ENCODE measurements at regions not wholly inside any gene's neighbourhood (a gene's known extent, or its start where the extent isn't known, plus 50 kb on each side); places are given as distances from the start of the nearest gene placed in this dataset.

GRCh38 chr17:14776791-14777190 lies 475.9 kb downstream of the HS3ST3B1 start:
- Histone ChIP-seq H2BK5ac (ENCODE audit: low read length) (no peak overlapping the region), H2AK5ac (ENCODE audit: low read length) (no peak overlapping the region), H3K79me2 (ENCODE audit: control insufficient read depth, insufficient read depth, low read length) (no peaks in the 10 kb centered on the region), H3K79me1 (ENCODE audit: low read length) (no peaks in the 10 kb centered on the region), H4K8ac (ENCODE audit: low read depth, low read length) (no peak overlapping the region), H3K23ac (ENCODE audit: low read length) (no peak overlapping the region), H3K4me2 (ENCODE audit: low read length) (no peak overlapping the region), H2BK15ac (replicated peaks; ENCODE audit: low read depth) (no peak overlapping the region), H4K5ac (ENCODE audit: low read length) (no peak overlapping the region), H3K36me3 (ENCODE audit: control insufficient read depth, insufficient read depth, low read length) (no peaks in the 10 kb centered on the region), H3K4ac (ENCODE audit: low read depth, low read length) (no peak overlapping the region), H3K18ac (ENCODE audit: low read length) (no peak overlapping the region), H2BK120ac (ENCODE audit: low read depth, low read length) (no peak overlapping the region), H3K27ac (ENCODE audit: low read depth, low read length) (no peak overlapping the region), H3K9ac (ENCODE audit: low read length) (no peak overlapping the region), H3K27me3 (ENCODE audit: insufficient read depth, low read length, poor library complexity) (no peaks in the 10 kb centered on the region), H3K56ac (ENCODE audit: low read length) (no peak overlapping the region), H3K4me3 (ENCODE audit: low read length) (no peak overlapping the region), H3K4me1 (ENCODE audit: control insufficient read depth, low read depth, low read length) (peaks cover 2% of the 10 kb centered on the region)
- no CpG with 5 or more reads among the region's 1 CpG for WGBS (ENCODE audit: extremely low coverage, insufficient coverage, low lambda C conversion rate)
- no peak for DNase-seq

GRCh38 chr17:14775731-14776492 lies 475.0 kb downstream of the HS3ST3B1 start:
- Histone ChIP-seq H3K9ac (ENCODE audit: low read length) (no peak overlapping the region), H3K4ac (ENCODE audit: low read depth, low read length) (no peak overlapping the region), H4K5ac (ENCODE audit: low read length) (no peak overlapping the region), H3K23ac (ENCODE audit: low read length) (no peak overlapping the region), H3K18ac (ENCODE audit: low read length) (no peak overlapping the region), H2BK120ac (ENCODE audit: low read depth, low read length) (no peak overlapping the region), H4K8ac (ENCODE audit: low read depth, low read length) (no peak overlapping the region), H2BK15ac (replicated peaks; ENCODE audit: low read depth) (no peak overlapping the region), H3K4me3 (ENCODE audit: low read length) (no peak overlapping the region), H3K79me1 (ENCODE audit: low read length) (no peaks in the 10 kb centered on the region), H2BK5ac (ENCODE audit: low read length) (no peak overlapping the region), H3K4me1 (ENCODE audit: control insufficient read depth, low read depth, low read length) (peaks cover 2% of the 10 kb centered on the region), H3K36me3 (ENCODE audit: control insufficient read depth, insufficient read depth, low read length) (no peaks in the 10 kb centered on the region), H3K27me3 (ENCODE audit: insufficient read depth, low read length, poor library complexity) (no peaks in the 10 kb centered on the region), H3K79me2 (ENCODE audit: control insufficient read depth, insufficient read depth, low read length) (no peaks in the 10 kb centered on the region), H3K56ac (ENCODE audit: low read length) (no peak overlapping the region), H3K4me2 (ENCODE audit: low read length) (no peak overlapping the region), H2AK5ac (ENCODE audit: low read length) (no peak overlapping the region), H3K27ac (ENCODE audit: low read depth, low read length) (no peak overlapping the region)
- peak; percentile 33 for DNase-seq
- no CpG with 5 or more reads among the region's 8 CpGs for WGBS (ENCODE audit: extremely low coverage, insufficient coverage, low lambda C conversion rate)

DNA sequence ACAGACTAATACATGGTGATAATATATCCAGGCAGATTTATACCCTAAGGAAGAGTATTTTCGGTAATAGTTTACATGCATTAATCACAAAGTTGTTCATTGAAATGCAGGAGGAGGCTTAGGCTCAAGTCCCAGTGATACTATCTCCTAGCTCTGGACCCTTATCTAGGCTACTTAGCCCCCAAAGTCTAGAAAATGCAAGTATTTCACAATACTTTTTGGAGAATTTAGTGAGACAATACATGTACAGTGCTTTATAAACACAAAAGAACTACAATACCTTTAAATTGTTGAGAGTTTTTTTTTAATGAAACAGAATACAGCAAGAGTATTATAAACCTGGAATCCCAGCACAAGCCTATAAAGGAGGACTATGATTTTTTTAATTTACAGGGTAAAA lies 473.9 kb downstream of the HS3ST3B1 start:
- whole genome bisulfite sequencing (ENCODE audit: extremely low coverage, insufficient coverage, low lambda C conversion rate), result no CpG with 5 or more reads among the region's 1 CpG
- H2BK120ac ChIP-seq (ENCODE audit: low read depth, low read length), result no peak overlapping the region
- no peak overlapping the region for H3K18ac ChIP-seq (ENCODE audit: low read length)

DNA sequence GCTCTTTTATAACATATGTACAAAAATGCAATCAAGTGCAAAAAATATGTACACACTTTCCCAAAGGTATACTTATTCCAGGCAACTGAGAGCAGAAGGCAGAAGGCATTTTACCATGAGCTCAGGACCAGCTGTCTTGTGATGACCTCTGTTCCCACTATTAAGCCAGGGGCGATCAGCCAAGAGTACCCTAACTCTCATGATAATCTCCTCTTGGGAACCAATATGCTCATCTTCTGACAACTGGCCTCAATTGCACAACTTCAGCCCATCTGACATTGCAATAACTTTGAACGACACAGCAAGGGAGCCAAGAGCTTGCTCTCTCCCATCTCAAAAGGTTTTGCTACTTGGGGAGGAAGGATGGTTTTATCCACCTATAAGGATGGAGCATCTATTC lies 471.9 kb downstream of the HS3ST3B1 start:
- WGBS (ENCODE audit: extremely low coverage, insufficient coverage, low lambda C conversion rate), result no CpG with 5 or more reads among the region's 2 CpGs
- Histone ChIP-seq H2BK5ac (ENCODE audit: low read length) (no peak overlapping the region), H3K56ac (ENCODE audit: low read length) (no peak overlapping the region), H2BK15ac (replicated peaks; ENCODE audit: low read depth) (no peak overlapping the region), H3K27me3 (ENCODE audit: insufficient read depth, low read length, poor library complexity) (no peaks in the 10 kb centered on the region), H3K79me1 (ENCODE audit: low read length) (no peaks in the 10 kb centered on the region), H3K4me2 (ENCODE audit: low read length) (no peak overlapping the region), H3K9ac (ENCODE audit: low read length) (no peak overlapping the region), H3K4me3 (ENCODE audit: low read length) (no peak overlapping the region), H2BK120ac (ENCODE audit: low read depth, low read length) (no peak overlapping the region), H3K4me1 (ENCODE audit: control insufficient read depth, low read depth, low read length) (peaks cover 2% of the 10 kb centered on the region), H4K5ac (ENCODE audit: low read length) (no peak overlapping the region), H2AK5ac (ENCODE audit: low read length) (no peak overlapping the region), H3K79me2 (ENCODE audit: control insufficient read depth, insufficient read depth, low read length) (no peaks in the 10 kb centered on the region), H3K27ac (ENCODE audit: low read depth, low read length) (no peak overlapping the region), H3K23ac (ENCODE audit: low read length) (no peak overlapping the region), H4K8ac (ENCODE audit: low read depth, low read length) (no peak overlapping the region), H3K4ac (ENCODE audit: low read depth, low read length) (no peak overlapping the region), H3K36me3 (ENCODE audit: control insufficient read depth, insufficient read depth, low read length) (no peaks in the 10 kb centered on the region), H3K18ac (ENCODE audit: low read length) (no peak overlapping the region)
- DNase-seq, result no peak

More for the DNA sequence above, 473.9 kb downstream of the HS3ST3B1 start:
- H3K9ac ChIP-seq (ENCODE audit: low read length), result no peak overlapping the region
- H3K27me3 ChIP-seq (ENCODE audit: insufficient read depth, low read length, poor library complexity), result no peaks in the 10 kb centered on the region
- no peak overlapping the region for H4K5ac ChIP-seq (ENCODE audit: low read length)
- H3K4me3 ChIP-seq (ENCODE audit: low read length), result no peak overlapping the region
- no peak overlapping the region for H2AK5ac ChIP-seq (ENCODE audit: low read length)
- H4K8ac ChIP-seq (ENCODE audit: low read depth, low read length), result no peak overlapping the region
- no peak for DNase-seq
- no peak overlapping the region for H3K4me2 ChIP-seq (ENCODE audit: low read length)
- no peak overlapping the region for H3K27ac ChIP-seq (ENCODE audit: low read depth, low read length)
- H3K4me1 ChIP-seq (ENCODE audit: control insufficient read depth, low read depth, low read length), result peaks cover 2% of the 10 kb centered on the region
- H3K79me2 ChIP-seq (ENCODE audit: control insufficient read depth, insufficient read depth, low read length), result no peaks in the 10 kb centered on the region
- no peak overlapping the region for H3K23ac ChIP-seq (ENCODE audit: low read length)
- H3K79me1 ChIP-seq (ENCODE audit: low read length), result no peaks in the 10 kb centered on the region
- no peak overlapping the region for H3K56ac ChIP-seq (ENCODE audit: low read length)
- no peaks in the 10 kb centered on the region for H3K36me3 ChIP-seq (ENCODE audit: control insufficient read depth, insufficient read depth, low read length)
- no peak overlapping the region for H2BK15ac ChIP-seq (replicated peaks; ENCODE audit: low read depth)
- H2BK5ac ChIP-seq (ENCODE audit: low read length), result no peak overlapping the region
- no peak overlapping the region for H3K4ac ChIP-seq (ENCODE audit: low read depth, low read length)

DNA sequence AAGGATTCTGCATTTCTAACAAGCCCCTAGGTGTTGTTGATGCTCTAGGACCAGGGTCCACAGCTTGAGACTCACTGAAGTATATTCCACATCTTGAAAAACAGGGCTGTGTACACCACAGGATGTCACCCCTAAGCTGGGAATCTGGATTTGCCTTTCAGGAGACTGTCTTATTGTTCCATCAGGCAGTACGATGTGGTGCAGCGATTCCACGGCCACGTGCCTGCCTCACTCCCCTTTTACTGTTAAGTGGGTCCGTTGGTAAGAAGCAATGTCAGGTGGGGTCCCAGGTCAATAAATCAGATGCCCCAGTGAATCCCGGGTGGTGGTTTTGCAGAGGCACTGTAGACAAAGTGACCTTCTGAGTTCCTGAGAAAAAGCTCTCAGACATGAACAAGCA lies 470.7 kb downstream of the HS3ST3B1 start:
- Histone ChIP-seq H3K79me2 (ENCODE audit: control insufficient read depth, insufficient read depth, low read length) (no peaks in the 10 kb centered on the region), H3K4me1 (ENCODE audit: control insufficient read depth, low read depth, low read length) (peaks cover 2% of the 10 kb centered on the region), H4K5ac (ENCODE audit: low read length) (no peak overlapping the region), H3K79me1 (ENCODE audit: low read length) (no peaks in the 10 kb centered on the region), H3K9ac (ENCODE audit: low read length) (no peak overlapping the region), H3K27ac (ENCODE audit: low read depth, low read length) (no peak overlapping the region), H3K56ac (ENCODE audit: low read length) (no peak overlapping the region), H3K27me3 (ENCODE audit: insufficient read depth, low read length, poor library complexity) (no peaks in the 10 kb centered on the region), H3K4ac (ENCODE audit: low read depth, low read length) (no peak overlapping the region), H2BK120ac (ENCODE audit: low read depth, low read length) (no peak overlapping the region), H3K4me3 (ENCODE audit: low read length) (no peak overlapping the region), H2BK5ac (ENCODE audit: low read length) (no peak overlapping the region), H3K23ac (ENCODE audit: low read length) (no peak overlapping the region), H2AK5ac (ENCODE audit: low read length) (no peak overlapping the region), H3K36me3 (ENCODE audit: control insufficient read depth, insufficient read depth, low read length) (no peaks in the 10 kb centered on the region), H2BK15ac (replicated peaks; ENCODE audit: low read depth) (no peak overlapping the region), H4K8ac (ENCODE audit: low read depth, low read length) (no peak overlapping the region), H3K4me2 (ENCODE audit: low read length) (no peak overlapping the region), H3K18ac (ENCODE audit: low read length) (no peak overlapping the region)
- DNase-seq, result no peak
- no CpG with 5 or more reads among the region's 6 CpGs for WGBS (ENCODE audit: extremely low coverage, insufficient coverage, low lambda C conversion rate)

DNA sequence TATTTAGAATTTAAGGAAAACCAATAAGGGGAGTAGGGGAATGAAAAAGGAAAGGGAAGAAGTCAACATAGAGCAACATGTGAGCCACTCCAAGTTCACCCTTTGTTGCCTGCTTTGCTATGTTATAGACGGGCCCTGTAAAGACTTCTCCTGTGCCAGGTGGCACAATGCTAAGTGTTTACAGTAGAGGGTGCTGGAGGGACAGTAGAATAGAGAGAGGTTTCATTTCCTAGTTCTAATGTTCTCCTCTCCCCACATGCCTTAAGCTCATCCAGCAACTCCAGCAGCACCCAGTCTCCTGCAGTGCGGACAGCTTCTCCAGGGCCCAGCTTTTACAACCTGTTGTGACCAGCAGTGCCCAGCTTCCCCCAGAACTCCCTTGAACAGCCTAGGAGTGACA lies 468.0 kb downstream of the HS3ST3B1 start:
- no peak overlapping the region for H3K23ac ChIP-seq (ENCODE audit: low read length)
- H3K4me1 ChIP-seq (ENCODE audit: control insufficient read depth, low read depth, low read length), result no peaks in the 10 kb centered on the region
- H3K79me1 ChIP-seq (ENCODE audit: low read length), result no peaks in the 10 kb centered on the region
- no peak for DNase-seq
- WGBS (ENCODE audit: extremely low coverage, insufficient coverage, low lambda C conversion rate), result no CpG with 5 or more reads among the region's 2 CpGs
- H3K36me3 ChIP-seq (ENCODE audit: control insufficient read depth, insufficient read depth, low read length), result no peaks in the 10 kb centered on the region
- H2AK5ac ChIP-seq (ENCODE audit: low read length), result no peak overlapping the region
- no peak overlapping the region for H2BK5ac ChIP-seq (ENCODE audit: low read length)
- H3K56ac ChIP-seq (ENCODE audit: low read length), result no peak overlapping the region
- no peak overlapping the region for H3K4me2 ChIP-seq (ENCODE audit: low read length)
- no peaks in the 10 kb centered on the region for H3K27me3 ChIP-seq (ENCODE audit: insufficient read depth, low read length, poor library complexity)
- H3K4ac ChIP-seq (ENCODE audit: low read depth, low read length), result no peak overlapping the region
- no peak overlapping the region for H4K8ac ChIP-seq (ENCODE audit: low read depth, low read length)
- no peak overlapping the region for H2BK120ac ChIP-seq (ENCODE audit: low read depth, low read length)
- H3K9ac ChIP-seq (ENCODE audit: low read length), result no peak overlapping the region
- no peaks in the 10 kb centered on the region for H3K79me2 ChIP-seq (ENCODE audit: control insufficient read depth, insufficient read depth, low read length)
- H3K18ac ChIP-seq (ENCODE audit: low read length), result no peak overlapping the region
- no peak overlapping the region for H3K27ac ChIP-seq (ENCODE audit: low read depth, low read length)
- H4K5ac ChIP-seq (ENCODE audit: low read length), result no peak overlapping the region
- H2BK15ac ChIP-seq (replicated peaks; ENCODE audit: low read depth), result no peak overlapping the region
- no peak overlapping the region for H3K4me3 ChIP-seq (ENCODE audit: low read length)

All from mesendoderm (in vitro differentiated cells).